ENCODE measurements at regions not wholly inside any gene's neighbourhood (a gene's known extent, or its start where the extent isn't known, plus 50 kb on each side); places are given as distances from the start of the nearest gene placed in this dataset.

- no peak for TF ChIP-seq POLR2A (IDR thresholded peaks at IDR 0.05)
- TF ChIP-seq, protein P1, sequence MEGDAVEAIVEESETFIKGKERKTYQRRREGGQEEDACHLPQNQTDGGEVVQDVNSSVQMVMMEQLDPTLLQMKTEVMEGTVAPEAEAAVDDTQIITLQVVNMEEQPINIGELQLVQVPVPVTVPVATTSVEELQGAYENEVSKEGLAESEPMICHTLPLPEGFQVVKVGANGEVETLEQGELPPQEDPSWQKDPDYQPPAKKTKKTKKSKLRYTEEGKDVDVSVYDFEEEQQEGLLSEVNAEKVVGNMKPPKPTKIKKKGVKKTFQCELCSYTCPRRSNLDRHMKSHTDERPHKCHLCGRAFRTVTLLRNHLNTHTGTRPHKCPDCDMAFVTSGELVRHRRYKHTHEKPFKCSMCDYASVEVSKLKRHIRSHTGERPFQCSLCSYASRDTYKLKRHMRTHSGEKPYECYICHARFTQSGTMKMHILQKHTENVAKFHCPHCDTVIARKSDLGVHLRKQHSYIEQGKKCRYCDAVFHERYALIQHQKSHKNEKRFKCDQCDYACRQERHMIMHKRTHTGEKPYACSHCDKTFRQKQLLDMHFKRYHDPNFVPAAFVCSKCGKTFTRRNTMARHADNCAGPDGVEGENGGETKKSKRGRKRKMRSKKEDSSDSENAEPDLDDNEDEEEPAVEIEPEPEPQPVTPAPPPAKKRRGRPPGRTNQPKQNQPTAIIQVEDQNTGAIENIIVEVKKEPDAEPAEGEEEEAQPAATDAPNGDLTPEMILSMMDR (IDR thresholded peaks at IDR 0.05): no peak
Observed at GRCh38 chr11:33520112-33520511, 180.5 kb downstream of the C11orf91 start.

Data from testis (tissue), 2 donors.